ENCODE measurements at regions not wholly inside any gene's neighbourhood (a gene's known extent, or its start where the extent isn't known, plus 50 kb on each side); places are given as distances from the start of the nearest gene placed in this dataset.
A peak's percentile ranks its signal among the peaks of the same experiment; 100 is the strongest.
"Not testable (repeated sequence)": the region's sequence is repeated elsewhere in the genome, so short reads cannot be mapped to it uniquely, and the experiment has no call there.

DNA sequence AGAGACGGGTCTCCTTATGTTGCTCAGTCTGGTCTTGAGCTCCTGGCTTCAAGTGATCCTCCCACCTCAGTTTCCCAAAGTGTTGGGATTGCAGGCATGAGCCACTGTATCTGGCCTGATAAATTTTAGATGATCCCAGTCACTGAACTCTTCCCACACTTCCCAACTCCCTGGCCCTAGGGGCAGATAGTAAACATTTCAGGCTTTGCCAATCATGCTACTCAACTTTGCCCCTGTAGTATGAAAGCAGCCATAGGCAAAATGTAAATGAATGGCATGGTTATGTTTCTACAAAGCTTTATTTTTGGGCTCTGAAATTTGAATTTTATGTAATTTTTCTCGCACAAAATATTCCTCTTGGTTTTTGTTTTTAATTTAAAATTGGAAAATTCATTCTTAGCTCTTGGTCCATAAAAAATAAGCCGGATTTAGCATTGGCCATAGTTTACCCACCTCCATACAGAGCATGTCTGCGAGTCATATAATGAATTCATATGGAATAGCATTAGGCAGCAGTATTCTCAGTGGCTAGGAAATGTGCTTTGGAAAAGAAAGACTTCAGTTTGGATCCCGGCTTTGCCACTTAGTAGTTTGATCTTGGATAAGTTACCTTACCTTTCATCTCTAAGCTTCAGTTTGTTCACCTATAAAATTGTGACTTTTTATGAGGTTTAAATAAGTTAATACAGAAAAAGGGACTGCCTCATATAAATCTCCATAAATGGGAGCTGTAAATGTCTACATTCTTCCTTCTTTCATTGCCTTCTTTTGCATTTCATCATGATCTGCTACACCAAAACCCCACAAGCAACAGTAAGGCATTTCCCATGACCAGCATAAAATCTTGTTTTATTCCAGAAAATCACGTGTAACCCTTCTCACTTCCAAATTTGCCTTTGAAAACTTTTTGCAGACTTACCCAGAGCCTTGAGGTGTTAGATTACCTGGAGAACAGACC, 360.3 kb upstream of the TPM1 start:
- no peak overlapping the region for H3K27ac ChIP-seq (ENCODE audit: low read depth, low read length, poor library complexity, severe bottlenecking)
- no peaks in the 10 kb centered on the region for H3K9me3 ChIP-seq (ENCODE audit: low read depth, low read length, poor library complexity, severe bottlenecking)
- H3K4me3 ChIP-seq (ENCODE audit: low read depth, low read length, poor library complexity, severe bottlenecking), result no peak overlapping the region
- no peak for TF ChIP-seq EZH2 (IDR thresholded peaks at IDR 0.05; ENCODE audit: borderline replicate concordance, low read depth, low read length, poor library complexity, severe bottlenecking)
- TF ChIP-seq, protein P1, sequence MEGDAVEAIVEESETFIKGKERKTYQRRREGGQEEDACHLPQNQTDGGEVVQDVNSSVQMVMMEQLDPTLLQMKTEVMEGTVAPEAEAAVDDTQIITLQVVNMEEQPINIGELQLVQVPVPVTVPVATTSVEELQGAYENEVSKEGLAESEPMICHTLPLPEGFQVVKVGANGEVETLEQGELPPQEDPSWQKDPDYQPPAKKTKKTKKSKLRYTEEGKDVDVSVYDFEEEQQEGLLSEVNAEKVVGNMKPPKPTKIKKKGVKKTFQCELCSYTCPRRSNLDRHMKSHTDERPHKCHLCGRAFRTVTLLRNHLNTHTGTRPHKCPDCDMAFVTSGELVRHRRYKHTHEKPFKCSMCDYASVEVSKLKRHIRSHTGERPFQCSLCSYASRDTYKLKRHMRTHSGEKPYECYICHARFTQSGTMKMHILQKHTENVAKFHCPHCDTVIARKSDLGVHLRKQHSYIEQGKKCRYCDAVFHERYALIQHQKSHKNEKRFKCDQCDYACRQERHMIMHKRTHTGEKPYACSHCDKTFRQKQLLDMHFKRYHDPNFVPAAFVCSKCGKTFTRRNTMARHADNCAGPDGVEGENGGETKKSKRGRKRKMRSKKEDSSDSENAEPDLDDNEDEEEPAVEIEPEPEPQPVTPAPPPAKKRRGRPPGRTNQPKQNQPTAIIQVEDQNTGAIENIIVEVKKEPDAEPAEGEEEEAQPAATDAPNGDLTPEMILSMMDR (conservative IDR thresholded peaks at IDR 0.05; ENCODE audit: low read depth, low read length), result no peak
- no peaks in the 10 kb centered on the region for H3K36me3 ChIP-seq (ENCODE audit: insufficient read depth, low read length, poor library complexity, severe bottlenecking)
- CTCF ChIA-PET, result no interaction called here
- POLR2A ChIA-PET (ENCODE audit: low non-redundant PET), result no interaction called here
- peaks cover 3% of the 10 kb centered on the region for H3K4me1 ChIP-seq (ENCODE audit: insufficient read depth, low read length, poor library complexity, severe bottlenecking)
- no peak for DNase-seq (ENCODE audit: low spot score)
- no TSS peak for BruUV-seq (replicated peaks)
- intact Hi-C loops (cut with micrococcal nuclease; ENCODE audit: unreplicated experiment), result no loop called here
- no peaks in the 10 kb centered on the region for H3K27me3 ChIP-seq (replicated peaks; ENCODE audit: insufficient read depth, low read depth, low read length, poor library complexity)

DNA sequence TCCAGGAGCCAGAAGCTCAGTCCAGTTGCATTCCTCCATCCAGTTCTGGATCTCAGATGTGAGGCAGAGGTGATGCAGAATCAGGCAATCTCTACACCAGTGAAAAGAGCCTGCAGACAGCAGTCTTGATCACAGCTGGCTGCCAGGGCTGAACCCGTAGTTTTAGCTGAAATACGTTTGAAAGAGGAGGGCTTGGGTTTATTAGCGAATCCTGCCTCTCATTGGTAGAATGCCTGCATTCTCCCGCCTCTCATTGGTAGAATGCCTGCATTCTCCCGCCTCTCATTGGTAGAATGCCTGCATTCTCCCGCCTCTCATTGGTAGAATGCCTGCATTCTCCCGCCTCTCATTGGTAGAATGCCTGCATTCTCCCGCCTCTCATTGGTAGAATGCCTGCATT, 359.4 kb upstream of the TPM1 start:
- H3K4me3 ChIP-seq (ENCODE audit: low read depth, low read length, poor library complexity, severe bottlenecking); intact Hi-C loops (cut with micrococcal nuclease; ENCODE audit: unreplicated experiment); DNase-seq (ENCODE audit: low spot score); H3K9me3 ChIP-seq (ENCODE audit: low read depth, low read length, poor library complexity, severe bottlenecking); H3K27ac ChIP-seq (ENCODE audit: low read depth, low read length, poor library complexity, severe bottlenecking); H3K4me1 ChIP-seq (ENCODE audit: insufficient read depth, low read length, poor library complexity, severe bottlenecking); H3K27me3 ChIP-seq (replicated peaks; ENCODE audit: insufficient read depth, low read depth, low read length, poor library complexity); H3K36me3 ChIP-seq (ENCODE audit: insufficient read depth, low read length, poor library complexity, severe bottlenecking); POLR2A ChIA-PET (ENCODE audit: low non-redundant PET); BruUV-seq (replicated peaks): not testable (repeated sequence)
- CTCF ChIA-PET, result interaction anchor here (0.5 kb wide), 1 partner anchor 58 kb away, joined by 5 read pairs; no protein-coding TSS in a partner anchor

DNA sequence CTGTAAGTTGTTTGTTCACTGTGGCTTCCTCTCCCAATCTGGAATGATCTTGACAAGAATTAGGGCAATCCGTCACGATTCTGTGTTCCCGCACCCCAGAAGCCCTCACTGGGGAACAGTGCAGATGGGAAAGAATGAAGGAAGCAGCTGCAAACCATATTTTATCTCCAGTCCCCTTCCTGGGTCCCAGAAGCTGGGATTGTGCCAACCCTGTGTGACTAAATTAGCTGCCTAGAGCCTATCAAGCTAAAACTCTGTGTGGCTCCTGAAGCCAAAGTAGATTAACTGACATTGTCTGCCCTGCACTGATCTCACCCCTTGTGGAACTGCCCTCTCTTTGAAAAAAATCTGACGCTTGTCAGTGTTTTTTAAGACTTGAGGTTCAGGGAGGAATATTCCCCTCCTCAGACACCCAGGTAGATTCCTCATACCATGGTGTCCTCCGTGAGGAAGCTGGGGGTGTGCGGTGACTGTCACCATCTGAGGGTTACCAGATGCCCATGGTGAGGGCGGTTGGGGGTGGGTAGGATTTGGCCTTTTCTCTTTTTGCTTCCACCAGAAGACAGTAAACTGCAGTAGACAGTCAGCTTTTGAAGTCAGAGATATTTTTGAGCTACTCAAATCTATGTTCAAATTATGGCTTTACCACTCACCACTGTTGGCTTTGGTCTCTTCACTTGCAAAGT, 358.3 kb upstream of the TPM1 start:
- ChIA-PET POLR2A (ENCODE audit: low non-redundant PET) (no interaction called here), CTCF (no interaction called here)
- peaks cover 3% of the 10 kb centered on the region for H3K4me1 ChIP-seq (ENCODE audit: insufficient read depth, low read length, poor library complexity, severe bottlenecking)

More for the DNA sequence above, 358.3 kb upstream of the TPM1 start:
- TF ChIP-seq EZH2 (IDR thresholded peaks at IDR 0.05; ENCODE audit: borderline replicate concordance, low read depth, low read length, poor library complexity, severe bottlenecking), result no peak
- TF ChIP-seq, protein P1 (conservative IDR thresholded peaks at IDR 0.05; ENCODE audit: low read depth, low read length), result no peak
- no peaks in the 10 kb centered on the region for H3K9me3 ChIP-seq (ENCODE audit: low read depth, low read length, poor library complexity, severe bottlenecking)
- no peak overlapping the region for H3K27ac ChIP-seq (ENCODE audit: low read depth, low read length, poor library complexity, severe bottlenecking)
- no peak overlapping the region for H3K4me3 ChIP-seq (ENCODE audit: low read depth, low read length, poor library complexity, severe bottlenecking)
- intact Hi-C loops (cut with micrococcal nuclease; ENCODE audit: unreplicated experiment), result no loop called here
- H3K36me3 ChIP-seq (ENCODE audit: insufficient read depth, low read length, poor library complexity, severe bottlenecking), result no peaks in the 10 kb centered on the region
- no TSS peak for BruUV-seq (replicated peaks)
- DNase-seq (ENCODE audit: low spot score), result peak; percentile 7
- H3K27me3 ChIP-seq (replicated peaks; ENCODE audit: insufficient read depth, low read depth, low read length, poor library complexity), result no peaks in the 10 kb centered on the region

Measured in A673 (cell line).